Left renal cortex interstitium (tissue), 4 donors: ENCODE measurements at regions not wholly inside any gene's neighbourhood (a gene's known extent, or its start where the extent isn't known, plus 50 kb on each side); places are given as distances from the start of the nearest gene placed in this dataset.
"Not testable (repeated sequence)": the region's sequence is repeated elsewhere in the genome, so short reads cannot be mapped to it uniquely, and the experiment has no call there.

ENCODE experiments used
- DNase-seq, 4 donors: peaks; one replicate each; pipeline ENCODE4 v3.0.0-alpha.2; 2013; ENCODE audit warnings: low read depth in 4 of 4, low spot score in 2 of 4, missing footprints in 1 of 4

DNA sequence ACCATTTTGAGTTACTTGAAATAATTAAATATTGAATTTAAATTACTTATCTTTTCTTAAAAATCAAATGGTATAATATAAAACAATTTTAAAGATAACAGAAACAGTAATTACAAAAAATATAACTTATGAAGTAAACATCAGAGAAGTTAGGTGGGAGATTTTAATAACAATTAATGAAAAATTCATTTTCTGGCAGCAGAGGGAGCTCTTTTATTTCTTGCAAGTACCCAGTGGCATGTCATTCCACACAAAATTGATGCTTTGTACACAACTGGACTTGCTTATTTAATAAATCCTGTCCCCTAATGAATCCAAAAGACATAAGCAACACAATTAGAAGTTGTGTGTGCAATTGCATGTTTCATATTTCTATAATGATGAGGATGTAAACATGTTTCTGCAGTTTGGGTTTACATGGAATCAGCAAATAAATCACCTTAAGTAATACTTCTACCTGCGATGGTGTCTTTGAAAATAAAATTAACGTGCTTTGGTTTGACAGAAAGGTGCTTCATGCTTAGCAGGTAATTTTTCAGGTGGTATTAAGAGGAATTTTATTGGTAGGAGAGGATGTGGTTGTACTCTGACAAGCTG, 861.3 kb downstream of the ZPLD1 start:
- peak in 2 of 4 donors; percentile 9 to 12 for DNase-seq

DNA sequence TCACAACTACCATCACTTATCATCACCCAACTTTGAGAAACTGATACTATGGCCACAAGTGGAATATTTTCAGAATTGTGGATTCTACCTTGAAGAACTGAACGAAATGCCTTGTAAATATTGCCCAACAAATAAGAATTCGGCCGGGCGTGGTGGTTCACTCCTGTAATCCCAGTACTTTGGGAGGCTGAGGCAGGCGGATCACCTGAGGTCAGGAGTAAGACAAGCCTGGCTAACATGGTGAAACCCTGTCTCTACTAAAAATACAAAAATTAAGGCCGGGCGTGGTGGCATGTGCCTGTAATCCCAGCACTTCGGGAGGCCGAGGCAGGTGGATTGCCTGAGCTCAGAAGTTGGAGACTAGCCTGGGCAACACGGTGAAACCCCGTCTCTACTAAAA, 862.7 kb downstream of the ZPLD1 start:
- not testable (repeated sequence) for DNase-seq

DNA sequence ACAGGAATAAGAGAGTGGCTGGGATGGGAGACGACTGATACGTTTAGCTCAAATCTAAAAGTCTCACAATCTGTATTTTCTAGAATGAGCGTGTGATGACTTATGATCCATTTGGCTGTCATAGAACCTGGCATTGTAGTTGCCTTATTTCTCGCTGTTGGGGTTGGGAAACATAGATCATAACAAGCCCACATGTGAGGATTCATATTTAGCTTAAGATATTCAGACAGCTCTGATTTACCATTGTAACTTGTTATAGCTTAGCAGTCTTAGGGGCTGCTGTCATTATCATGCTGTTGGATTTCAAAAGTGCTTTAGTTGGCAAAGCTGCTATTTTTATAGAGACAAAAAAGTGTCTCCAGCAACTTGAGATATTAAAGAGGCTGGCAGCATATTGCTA, 871.3 kb downstream of the ZPLD1 start:
- no peak for DNase-seq

DNA sequence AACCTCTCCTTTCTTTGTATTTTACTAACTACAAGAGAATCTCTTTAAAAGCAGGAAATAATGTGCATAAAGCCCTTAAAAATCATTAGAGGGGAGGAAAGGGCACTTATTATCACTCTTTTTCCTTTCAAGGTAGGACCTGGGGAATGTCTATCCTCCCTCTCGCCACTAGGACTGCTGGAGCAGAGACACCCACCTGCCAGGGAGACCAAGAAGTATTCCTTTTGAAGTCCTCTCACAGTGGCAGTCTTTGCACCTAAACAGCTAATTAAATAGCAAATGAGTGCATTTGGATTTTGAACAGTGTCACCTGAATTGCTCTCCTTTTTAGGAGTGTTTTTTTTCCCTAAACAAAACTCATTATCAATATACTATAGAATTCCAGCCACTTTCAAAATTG, 874.1 kb downstream of the ZPLD1 start:
- DNase-seq: no peak

- DNase-seq: no peak
Observed at GRCh38 chr3:103319912-103320311, 885.1 kb downstream of the ZPLD1 start.

GRCh38 chr3:103337179-103337845, 902.5 kb downstream of the ZPLD1 start:
- no peak for DNase-seq

- no peak for DNase-seq
Observed at GRCh38 chr3:103341078-103341606, 906.3 kb downstream of the ZPLD1 start.

GRCh38 chr3:103342205-103342731, 907.5 kb downstream of the ZPLD1 start:
- DNase-seq: no peak

GRCh38 chr3:103349760-103350159, 914.9 kb downstream of the ZPLD1 start:
- DNase-seq: no peak

DNA sequence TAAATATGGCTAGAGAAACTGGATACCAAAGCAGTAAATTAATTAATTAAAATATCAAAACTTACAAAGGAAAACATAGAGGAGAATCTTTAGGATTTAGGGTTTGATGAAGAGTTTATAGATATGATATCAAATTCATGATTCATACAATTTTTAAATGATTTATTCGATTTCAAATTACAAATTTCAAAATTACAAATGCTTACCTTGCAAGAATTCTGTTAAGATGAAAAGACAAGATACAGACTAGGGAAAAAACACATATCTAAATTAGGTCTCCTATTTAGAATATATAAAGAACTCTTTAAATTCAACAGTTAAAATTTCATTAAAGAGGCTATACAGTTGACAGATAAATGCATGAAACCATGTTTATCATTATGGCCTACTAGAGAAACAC, 930.7 kb downstream of the ZPLD1 start:
- no peak for DNase-seq

DNA sequence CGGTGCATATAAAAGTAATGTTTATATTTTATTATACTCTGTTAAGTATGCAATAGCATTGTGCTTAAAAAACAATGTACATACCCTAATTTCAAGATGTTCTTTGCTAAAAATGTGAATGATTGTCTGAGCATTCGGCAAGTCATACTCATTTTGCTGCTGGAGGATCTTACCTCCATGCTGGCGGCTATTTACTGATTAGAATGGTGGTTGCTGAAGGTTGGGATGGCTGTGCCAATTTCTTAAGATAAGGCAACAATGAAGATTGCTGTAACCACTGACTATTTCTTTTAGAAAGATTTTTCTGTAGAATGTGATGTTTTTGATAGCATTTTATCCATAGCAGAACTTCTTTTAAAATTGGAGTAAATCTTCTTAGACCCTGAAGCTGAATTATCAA, 932.7 kb downstream of the ZPLD1 start:
- no peak for DNase-seq

DNA sequence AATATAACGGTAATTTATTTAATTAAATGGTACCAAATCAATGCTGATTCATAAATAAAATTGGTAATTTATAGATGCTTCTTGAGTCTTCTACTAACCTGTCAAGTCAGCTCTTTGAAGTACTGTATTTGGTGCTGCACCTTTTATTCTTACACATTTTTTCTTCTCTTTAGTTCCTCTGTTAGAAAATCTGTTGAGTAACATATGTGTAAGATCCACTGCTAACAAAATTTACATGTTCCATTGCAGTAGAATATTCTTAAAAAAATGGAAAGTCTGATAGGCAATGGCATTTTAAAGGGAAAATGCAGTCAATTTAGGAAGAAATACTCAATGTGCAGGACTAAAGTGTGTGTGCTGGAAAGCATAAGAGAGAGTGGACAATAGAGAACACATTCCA, 936.6 kb downstream of the ZPLD1 start:
- DNase-seq: no peak

- no peak for DNase-seq
Observed at GRCh38 chr3:103372031-103372430, 937.2 kb downstream of the ZPLD1 start.

DNA sequence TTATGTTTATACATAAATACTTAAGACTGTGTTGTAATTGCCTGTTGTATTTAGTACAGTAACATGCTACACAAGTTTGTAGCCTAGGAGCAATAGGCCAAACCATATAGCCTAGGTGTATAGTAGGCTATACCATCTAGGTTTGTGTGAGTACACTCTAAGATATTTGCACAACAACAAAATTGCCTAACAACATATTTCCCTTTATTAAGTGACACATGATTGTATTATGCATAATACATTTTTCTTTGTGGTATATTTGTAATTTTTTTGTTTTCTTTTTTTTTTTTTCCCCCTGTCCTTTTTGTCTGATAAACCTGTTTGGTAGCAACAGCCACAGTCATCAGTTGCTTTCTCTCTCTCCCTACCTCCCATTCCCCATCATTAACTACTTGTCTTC, 945.6 kb downstream of the ZPLD1 start:
- no peak for DNase-seq

GRCh38 chr3:103381296-103382079, 946.7 kb downstream of the ZPLD1 start:
- no peak for DNase-seq

DNA sequence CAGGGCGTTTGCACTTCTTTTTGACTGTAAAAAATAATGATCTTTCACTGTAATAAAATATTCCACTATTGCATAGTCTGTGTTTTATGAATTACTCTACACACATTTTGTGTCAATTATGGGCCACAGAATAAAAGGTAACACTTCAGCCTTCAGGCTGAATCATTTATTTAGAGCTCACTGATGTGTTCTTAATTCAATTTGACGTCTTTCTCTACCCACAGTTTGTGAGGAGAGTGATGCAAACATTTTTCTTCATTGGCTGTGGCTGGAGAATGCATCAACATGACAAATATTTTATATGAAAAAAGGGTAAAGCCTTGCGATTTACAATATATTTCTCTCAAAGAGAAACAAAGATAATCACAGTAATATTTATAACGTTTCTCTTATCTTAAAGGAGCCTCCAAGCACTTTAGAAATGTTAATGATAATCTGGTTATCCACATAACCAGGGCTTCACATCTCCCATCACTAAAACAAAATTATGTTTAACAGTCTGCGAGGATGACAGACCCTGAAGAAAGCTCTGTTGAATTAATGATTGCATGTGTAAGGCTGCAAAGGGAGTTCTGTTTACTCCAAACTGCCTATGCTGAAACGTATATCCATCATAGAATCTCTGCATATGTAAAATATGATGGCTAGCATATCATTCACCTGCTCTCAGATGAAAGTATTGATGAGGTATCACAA, 951.3 kb downstream of the ZPLD1 start:
- no peak for DNase-seq

GRCh38 chr3:103388214-103388613, 953.4 kb downstream of the ZPLD1 start:
- no peak for DNase-seq

GRCh38 chr3:103389356-103389755, 954.5 kb downstream of the ZPLD1 start:
- DNase-seq: no peak

DNA sequence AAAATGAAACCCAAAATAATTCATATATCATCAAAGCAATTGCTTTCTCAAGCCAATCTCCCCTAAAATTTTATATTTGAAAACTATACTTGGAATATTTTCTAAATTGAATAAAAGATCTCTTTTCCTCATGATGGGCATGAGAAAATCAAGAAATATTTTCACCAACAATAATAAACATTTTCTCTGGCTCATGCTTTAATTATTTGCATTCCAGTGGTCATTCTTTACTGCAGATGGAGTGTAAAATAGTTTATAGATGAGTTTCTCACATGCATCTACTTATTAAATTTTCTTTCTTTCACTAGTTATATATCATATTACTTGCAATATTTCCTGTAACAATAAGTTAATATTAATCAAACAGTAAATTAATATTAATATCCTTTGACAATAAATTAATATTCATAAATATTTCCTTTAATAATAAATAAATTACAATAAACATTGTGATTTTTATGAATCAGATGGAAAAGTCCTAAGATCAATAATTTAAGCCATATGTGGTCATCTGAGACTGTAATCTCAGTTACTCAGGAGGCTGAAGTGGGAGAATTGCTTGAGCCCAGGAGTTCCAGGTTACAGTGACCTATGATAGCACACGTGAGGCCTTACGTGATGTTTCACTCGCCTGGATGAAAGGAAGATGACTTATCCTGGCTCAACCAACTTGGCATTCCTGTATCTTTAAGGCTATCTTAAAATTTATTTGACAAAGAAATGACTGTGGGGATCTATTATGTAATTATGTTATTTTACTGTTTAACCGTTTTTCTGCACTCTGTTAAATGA, 958.8 kb downstream of the ZPLD1 start:
- no peak for DNase-seq

DNA sequence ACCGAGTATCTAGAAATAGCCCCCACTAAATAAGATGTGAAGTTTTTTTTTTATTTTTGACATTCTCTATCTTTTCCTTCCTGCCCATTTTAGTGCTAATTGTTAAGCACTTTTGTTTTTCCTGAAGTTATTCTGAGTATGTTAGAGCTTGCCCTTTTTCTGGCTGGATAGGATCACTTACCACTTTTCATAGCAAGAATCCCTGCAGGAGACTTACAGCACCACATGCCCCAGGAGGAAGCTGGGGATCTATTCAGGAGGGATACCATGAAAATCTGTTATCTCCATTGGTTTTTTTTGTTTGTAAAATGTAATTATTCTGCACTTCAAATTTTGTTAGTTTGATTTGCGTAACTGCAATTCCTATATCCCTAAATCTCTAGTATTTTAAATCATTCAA, 968.4 kb downstream of the ZPLD1 start:
- DNase-seq: no peak
